GM18909 (cell line): ENCODE measurements at regions not wholly inside any gene's neighbourhood (a gene's known extent, or its start where the extent isn't known, plus 50 kb on each side); places are given as distances from the start of the nearest gene placed in this dataset.
"Not testable (repeated sequence)": the region's sequence is repeated elsewhere in the genome, so short reads cannot be mapped to it uniquely, and the experiment has no call there.

ENCODE experiments used
- ATAC-seq: cut with Tn5 transposase; IDR thresholded peaks from one replicate; pipeline ENCODE4 v1.9.1; 2021; ENCODE audit warnings: mild to moderate bottlenecking; ENCODE audit not compliant: unreplicated experiment, poor library complexity

GRCh38 chr6:86142326-86142725, 499.6 kb upstream of the SYNCRIP start:
- no peak for ATAC-seq

GRCh38 chr6:86128130-86128814, 485.6 kb upstream of the SYNCRIP start:
- ATAC-seq: no peak

DNA sequence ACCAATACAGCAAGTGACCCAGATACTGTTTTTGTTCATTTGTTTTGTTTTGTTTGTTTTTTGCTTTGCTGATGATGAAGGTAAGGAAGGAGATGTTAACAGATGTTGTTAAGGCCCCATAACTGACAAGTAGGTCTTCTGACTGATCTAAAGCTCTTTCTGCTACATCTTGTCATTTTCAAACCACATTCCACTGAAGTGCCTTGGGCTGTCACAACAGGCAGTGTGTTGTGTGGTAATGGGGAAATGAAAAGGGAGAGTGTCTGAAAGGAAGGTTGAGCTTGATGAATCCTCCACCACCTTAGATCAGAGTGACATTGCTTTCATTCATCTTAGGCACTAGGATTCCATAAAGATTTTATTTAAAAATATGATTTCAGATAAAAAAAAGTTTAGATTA, 479.4 kb upstream of the SYNCRIP start:
- no peak for ATAC-seq

GRCh38 chr6:86118271-86118670, 475.6 kb upstream of the SYNCRIP start:
- no peak for ATAC-seq

GRCh38 chr6:86107985-86108384, 465.3 kb upstream of the SYNCRIP start:
- ATAC-seq: no peak

DNA sequence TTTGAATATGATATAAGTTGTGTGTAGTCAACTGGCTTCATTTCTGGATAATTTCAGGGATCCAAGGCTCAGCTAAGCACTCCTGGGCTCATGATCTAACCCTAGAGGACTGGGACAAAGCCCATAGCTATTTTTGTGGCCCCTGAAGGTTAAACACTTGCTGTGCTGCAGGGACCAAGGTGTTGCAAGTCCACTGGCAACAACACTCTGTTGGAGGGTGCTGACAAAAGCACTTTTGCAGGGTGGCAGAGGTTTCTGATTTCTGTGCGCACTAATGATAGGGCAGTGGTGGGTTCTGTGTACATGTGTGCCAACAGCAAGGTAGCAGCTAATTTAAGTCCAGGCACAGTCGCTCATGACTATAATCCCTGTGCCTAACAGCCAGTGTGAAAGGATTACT, 445.3 kb upstream of the SYNCRIP start:
- no peak for ATAC-seq

DNA sequence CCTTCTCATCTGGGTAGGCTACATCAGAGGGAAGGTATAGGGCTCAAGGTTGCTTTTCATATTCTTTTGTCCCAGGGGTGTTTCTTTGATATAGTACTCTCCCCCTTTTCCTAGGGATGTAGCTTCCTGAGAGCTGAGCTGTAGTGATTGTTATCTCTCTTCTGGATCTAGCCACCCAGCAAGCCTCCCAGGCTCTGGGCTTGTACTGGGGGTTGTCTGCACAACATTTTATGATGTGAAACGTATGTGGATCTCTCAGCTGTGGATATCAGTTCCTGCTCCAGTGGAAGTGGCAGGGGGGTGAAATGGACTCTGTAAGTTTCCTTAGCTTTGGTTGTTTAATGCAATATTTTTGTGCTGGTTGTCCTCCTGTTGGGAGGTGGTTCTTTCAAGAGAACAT, 437.3 kb upstream of the SYNCRIP start:
- ATAC-seq: no peak

GRCh38 chr6:86070151-86070550, 427.5 kb upstream of the SYNCRIP start:
- no peak for ATAC-seq

DNA sequence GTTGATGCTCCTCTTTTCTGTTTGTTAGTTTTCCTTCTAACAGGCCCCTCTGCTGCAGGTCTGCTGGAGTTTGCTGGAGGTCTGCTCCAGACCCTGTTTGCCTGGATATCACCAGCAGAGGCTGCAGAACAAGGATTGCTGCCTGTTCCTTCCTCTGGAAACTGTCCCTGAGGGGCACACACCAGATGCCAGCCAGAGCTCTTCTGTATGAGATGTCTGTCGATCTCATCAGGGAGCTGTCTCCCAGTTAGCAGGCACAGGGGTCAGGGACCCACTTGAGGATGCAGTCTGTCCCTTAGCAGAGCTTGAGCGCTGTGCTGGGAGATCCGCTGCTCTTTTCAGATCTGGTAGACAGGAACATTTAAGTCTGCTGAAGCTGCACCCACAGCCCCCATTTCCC, 422.3 kb upstream of the SYNCRIP start:
- ATAC-seq: not testable (repeated sequence)

DNA sequence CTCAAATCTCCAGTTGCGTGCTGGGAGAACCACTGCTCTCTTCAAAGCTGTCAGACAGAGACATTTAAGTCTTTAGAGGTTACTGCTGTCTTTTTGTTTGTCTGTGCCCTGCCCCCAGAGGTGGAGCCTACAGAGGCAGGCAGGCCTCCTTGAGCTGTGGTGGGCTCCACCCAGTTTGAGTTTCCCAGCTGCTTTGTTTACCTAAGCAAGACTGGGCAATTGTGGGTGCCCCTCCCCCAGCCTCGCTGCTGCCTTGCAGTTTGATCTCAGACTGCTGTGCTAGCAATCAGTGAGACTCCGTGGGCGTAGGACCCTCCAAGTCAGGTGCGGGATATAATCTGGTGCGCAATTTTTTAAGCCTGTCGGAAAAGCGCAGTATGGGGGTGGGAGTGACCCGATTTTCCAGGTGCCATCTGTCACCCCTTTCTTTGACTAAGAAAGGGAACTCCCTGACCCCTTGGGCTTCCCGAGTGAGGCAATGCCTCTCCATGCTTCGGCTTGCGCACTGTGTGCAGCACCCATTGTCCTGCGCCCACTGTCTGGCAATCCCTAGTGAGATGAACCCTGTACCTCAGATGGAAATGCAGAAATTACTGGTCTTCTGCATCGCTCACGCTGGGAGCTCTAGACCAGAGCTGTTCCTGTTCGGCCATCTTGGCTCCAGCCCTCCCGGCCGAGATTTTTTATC, 414.8 kb upstream of the SYNCRIP start:
- not testable (repeated sequence) for ATAC-seq

GRCh38 chr6:86045038-86045437, 402.4 kb upstream of the SYNCRIP start:
- no peak for ATAC-seq

- ATAC-seq: no peak
Measured at GRCh38 chr6:86042214-86042613, 399.5 kb upstream of the SYNCRIP start.

DNA sequence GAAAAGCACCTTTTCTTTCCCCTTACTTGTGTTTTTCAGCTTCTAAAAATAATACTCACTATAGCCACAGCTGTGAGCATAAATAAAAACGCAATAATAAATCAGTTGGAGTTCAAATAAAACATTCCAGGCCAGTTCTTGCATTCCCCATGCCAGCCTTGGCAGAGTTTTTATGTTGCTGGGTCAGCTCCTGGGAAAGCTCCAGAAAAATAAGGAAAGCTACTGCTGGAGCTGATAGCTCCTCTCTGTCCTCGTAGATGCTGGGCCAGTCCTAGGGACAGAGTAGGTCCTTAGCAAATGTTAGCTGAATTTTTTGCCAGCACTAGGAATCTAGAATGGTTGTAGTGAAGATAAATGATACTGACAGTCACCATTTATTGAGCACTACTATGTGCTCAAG, 389.0 kb upstream of the SYNCRIP start:
- no peak for ATAC-seq

GRCh38 chr6:86030875-86031274, 388.2 kb upstream of the SYNCRIP start:
- ATAC-seq: peak; percentile 77

DNA sequence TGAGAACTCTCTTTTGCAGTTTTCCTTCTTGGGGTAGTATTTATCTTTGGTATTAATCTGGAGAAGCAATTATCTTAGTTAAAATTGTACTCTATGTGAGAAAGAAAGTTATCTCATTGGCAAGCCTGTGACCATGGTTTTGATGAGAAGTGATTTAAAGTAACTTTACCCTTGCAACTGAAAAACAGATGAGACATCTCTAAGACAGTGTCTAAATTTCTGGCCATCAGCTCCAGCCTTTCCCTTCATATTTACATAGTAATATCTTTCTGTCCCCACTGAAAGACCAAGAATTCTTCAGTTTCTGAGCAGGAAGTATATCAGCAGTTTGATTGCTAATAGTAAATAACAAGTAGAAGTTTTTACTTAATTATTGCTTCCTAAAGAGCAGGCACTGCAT, 386.1 kb upstream of the SYNCRIP start:
- no peak for ATAC-seq

DNA sequence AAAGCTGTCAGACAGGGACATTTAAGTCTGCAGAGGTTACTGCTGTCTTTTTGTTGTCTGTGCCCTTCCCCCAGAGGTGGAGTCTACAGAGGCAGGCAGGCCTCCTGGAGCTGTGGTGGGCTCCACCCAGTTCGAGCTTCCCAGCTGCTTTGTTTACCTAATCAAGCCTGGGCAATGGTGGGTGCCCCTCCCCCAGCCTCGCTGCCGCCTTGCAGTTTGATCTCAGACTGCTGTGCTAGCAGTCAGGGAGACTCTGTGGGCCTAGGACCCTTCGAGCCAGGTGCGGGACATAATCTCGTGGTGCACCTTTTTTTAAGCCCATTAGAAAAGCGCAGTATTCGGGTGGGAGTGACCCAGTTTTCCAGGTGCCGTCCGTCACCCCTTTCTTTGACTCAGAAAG, 384.2 kb upstream of the SYNCRIP start:
- not testable (repeated sequence) for ATAC-seq

DNA sequence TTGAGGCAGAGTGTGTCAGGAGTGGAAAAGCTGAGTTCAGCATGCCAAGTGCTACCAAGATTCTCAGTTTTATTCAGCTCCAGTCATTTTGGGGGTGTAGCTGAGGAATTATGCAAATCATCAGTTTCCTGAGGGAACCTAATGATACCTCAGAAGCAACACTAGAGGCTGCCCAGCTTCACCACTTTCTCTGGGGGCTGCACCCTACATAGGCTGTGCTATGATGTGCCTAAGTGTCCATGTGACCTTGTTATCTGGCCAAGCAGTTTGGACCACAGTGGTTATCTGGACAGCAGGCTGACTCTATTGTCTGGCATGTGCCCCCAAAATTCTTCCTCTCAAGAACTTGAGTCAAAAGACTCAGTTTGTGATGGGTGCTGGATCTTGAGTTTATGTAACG, 374.6 kb upstream of the SYNCRIP start:
- ATAC-seq: peak; percentile 86

- ATAC-seq: peak; percentile 7
Measured at GRCh38 chr6:86016567-86016966, 373.9 kb upstream of the SYNCRIP start.

DNA sequence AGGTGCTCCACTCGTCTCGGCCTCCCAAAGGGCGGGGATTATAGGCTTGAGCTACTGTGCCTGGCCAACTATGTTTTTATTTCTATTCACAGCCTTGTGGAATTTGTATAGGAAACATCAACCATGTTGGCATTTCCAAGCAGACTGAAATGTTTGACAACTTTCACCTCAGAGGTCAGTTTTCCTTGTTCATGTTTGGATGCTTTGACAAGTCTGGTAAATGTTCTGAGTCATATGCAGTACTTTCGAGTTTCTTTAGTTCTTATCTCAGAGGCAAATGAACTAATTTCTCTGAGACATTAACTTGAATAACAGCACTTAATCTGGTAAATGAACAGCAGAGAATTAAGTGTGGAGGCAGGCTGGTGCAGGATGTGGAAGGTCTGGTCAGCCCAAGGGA, 373.4 kb upstream of the SYNCRIP start:
- ATAC-seq: peak; percentile 42

DNA sequence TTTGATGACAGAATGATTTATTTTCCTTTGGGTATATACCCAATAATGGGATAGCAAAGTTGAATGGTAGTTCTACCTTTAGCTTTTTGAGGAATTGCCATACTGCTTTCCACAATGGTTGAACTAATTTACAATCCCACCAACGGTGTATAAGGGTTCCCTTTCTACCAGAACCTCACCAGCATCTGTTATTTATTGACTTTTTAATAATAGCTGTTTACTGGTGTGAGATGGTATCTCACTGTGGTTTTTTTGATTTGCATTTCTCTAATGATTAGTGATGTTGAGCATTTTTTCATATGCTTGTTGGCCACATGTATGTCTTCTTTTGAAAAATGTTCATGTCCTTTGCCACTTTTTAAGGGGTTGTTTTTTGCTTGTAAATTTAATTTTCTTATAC, 370.3 kb upstream of the SYNCRIP start:
- ATAC-seq: peak; percentile 63

DNA sequence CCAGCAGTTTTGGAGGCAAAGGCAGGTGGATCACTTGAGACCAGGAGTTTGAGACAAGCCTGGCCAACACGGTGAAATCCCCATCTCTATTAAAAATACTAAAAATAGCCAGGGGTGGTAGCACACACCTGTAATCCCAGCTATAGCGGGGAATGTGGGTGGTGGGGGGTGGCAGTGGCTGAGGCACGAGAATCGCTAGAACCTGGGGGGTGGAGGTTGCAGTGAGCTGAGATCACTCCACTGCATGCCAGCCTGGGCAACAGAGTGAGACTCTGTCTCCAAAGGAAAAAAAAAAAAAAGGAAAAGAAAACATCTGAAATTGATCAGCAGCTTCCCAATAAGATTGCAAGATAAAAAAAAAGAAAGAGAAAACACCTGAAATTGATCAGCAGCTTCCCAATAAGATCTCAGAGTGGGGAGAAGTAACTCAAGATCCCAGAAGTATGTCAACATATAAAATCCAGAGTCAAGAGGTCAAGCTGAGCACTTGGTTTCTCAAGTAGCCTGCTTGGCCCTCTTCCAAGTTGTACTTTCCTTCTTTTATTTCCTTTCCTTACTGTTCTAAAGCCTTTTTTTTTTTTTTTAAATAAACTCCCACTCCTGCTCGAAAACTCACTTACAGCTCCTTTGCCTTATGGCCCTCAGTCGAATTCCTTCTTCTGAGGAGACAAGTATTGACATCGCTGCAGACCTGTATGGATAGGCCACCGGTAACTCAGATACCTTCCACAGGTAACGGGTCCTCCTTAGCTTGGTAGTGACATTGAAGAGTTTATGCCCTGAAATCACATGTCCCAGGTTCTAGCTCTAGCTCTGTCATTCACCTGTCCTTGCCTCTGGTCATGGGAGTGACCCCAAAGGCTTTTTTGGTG, 368.5 kb upstream of the SYNCRIP start:
- ATAC-seq: no peak
